LHCN-M2 (cell line): ENCODE measurements at regions not wholly inside any gene's neighbourhood (a gene's known extent, or its start where the extent isn't known, plus 50 kb on each side); places are given as distances from the start of the nearest gene placed in this dataset.

ENCODE experiments used
- DNase-seq: peaks from one replicate; pipeline ENCODE4 v3.0.0-alpha.2; 2012; ENCODE audit warnings: low read depth

- no peak for DNase-seq
These were observed 411.9 kb upstream of the SHH start for GRCh38 chr7:156223935-156224832.

- no peak for DNase-seq
These were observed 410.3 kb upstream of the SHH start for GRCh38 chr7:156222611-156223010.

DNA sequence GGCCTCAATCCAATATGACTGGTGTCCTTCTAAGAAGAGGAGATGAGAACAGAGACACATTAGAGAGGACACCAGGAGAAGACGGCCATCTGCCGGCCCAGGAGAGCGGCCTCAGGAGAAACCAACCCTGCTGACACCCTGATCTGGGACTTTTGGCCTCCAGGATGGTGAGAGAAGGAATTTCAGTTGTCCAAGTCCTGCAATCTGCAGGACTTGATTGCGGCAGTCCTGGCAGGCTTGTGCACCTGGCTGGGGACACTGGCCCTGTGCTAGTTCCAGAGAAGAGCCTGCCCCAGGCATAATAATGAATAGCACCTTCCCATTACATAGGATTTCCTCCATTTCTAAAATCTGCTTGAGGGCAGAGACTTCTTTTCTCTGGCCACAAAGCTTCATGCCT, 409.9 kb upstream of the SHH start:
- no peak for DNase-seq

GRCh38 chr7:156220701-156221100, 408.4 kb upstream of the SHH start:
- no peak for DNase-seq

DNA sequence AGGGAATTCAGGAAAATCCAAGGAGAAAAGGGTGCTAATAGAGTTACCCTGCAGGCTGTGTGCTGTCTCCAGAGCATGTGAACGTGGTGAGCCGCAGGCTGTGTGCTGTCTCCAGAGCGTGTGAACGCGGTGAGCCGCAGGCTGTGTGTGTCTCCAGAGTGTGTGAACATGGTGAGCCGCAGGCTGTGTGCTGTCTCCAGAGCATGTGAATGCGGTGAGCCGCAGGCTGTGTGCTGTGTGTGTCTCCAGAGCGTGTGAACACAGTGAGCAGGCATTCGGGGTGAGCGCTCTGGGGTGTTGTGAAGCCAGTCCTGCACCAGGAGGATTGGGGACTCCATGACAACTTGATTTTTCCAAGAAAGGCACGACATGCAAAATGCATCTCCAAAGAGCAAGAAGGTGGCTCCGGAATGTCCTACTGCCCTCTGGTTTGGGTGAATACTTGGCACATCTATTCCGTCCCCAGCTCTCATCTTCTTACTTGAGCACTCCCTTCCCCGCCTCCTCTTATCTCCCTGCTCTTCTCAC, 407.9 kb upstream of the SHH start:
- DNase-seq = no peak

DNA sequence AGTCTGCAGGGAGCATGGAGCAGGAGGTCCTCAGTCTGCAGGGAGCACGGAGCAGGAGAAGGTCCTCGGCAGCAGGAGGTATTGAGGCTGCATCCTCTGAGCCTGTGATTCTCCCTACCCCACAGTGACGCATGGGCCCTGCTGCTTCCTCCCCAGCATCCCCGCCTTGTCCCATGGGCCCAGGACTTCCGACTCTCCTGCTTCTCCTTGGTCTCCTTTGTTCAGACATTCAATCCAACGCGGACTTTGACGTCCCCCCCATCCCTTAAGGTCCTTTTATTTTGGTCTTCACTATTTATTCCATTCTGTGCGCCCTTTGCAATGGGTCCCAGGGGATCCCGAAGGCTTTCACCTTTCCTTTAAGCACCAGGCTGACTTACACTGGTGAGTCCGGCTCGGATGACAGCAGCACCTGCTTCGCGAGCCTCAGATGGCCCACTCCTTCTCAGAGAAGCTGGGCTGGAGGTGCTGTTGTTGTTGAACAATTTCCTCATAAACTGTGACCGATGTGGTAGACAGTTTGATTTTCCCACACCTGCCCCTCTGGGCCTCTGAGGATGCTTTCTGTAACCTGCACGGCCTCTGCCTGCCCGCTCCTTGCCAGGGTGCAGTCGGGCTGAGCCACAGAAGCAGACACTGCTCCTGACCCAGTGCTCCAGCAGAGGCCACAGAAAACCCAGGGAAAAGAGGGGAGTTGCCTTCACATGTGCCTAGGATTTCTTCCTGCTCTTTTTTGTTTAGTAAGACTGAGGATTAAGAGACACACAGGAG, 407.2 kb upstream of the SHH start:
- DNase-seq = no peak

DNA sequence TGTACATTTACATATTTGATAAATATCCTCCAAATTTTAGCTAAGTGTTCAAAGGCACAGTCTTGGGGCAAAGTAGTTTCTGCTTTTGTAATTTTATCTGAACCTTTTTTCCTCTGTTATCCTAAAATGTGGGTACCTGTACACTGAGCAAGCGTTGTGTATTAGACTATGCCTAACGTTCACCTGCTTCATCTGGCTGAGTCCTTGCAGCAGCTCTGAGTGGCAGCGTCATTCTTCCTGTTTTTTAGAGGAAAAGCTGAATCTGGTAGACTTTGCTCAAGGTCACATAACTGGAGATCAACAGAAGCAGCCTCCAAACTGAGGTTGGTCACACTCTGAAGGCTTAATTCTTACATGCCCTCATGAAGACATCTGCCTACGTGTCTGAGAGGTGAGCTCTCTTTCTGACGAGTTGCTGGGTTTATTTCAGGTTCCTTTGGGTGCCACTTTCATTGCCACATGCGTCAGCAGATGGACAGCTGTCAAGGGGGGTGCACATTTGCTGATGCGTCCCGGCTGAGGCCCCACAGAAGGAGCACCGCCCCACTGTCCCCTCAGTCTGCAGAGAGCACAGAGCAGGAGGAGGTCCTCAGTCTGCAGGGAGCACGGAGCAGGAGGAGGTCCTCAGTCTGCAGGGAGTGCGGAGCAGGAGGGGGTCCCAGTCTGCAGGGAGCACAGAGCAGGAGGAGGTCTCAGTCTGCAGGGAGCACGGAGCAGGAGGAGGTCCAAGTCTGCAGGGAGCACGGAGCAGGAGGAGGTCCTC, 406.5 kb upstream of the SHH start:
- DNase-seq = no peak

- DNase-seq = no peak
These were observed 405.5 kb upstream of the SHH start for GRCh38 chr7:156217803-156218202.

- no peak for DNase-seq
These were observed 396.8 kb upstream of the SHH start for GRCh38 chr7:156209087-156209486.

DNA sequence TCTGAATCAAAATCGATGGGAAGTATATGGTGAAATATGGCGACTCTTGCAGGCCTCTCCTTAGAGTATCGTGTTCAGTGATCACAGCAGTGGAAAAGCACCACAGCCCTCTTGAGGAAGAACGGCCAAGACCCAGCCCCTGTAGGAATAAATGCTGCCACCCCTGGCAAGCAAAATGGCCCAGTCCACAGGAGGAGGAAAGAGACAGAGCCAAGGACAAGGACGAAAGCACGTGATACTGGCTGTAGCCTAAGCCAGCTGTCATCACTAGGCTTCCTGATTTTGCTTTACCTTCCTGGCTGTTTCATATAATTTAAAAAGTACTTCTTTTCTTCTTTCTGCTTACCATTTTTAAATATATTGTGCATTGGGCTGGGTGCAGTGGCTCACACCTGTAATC, 395.0 kb upstream of the SHH start:
- no peak for DNase-seq

DNA sequence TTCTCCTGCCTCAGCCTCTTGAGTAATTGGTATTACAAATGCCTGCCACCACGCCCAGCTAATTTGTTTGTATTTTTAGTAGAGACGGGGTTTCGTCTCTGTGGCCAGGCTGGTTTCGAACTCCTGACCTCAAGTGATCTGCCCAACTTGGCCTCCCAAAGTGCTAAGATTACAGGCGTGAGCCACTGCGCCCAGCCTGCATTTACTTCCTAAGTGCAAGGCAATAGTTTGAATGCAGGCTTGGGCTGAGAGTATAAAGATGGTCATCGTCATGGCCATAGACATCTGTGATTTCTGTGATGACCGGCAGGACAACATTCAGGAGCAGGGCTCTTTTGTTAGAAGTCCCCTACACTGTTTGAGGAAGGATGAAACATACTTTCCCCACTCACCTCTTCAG, 393.9 kb upstream of the SHH start:
- no peak for DNase-seq

GRCh38 chr7:156204820-156205219, 392.6 kb upstream of the SHH start:
- DNase-seq = no peak

- no peak for DNase-seq
These were observed 391.7 kb upstream of the SHH start for GRCh38 chr7:156203923-156204322.

GRCh38 chr7:156198277-156198676, 386.0 kb upstream of the SHH start:
- no peak for DNase-seq

DNA sequence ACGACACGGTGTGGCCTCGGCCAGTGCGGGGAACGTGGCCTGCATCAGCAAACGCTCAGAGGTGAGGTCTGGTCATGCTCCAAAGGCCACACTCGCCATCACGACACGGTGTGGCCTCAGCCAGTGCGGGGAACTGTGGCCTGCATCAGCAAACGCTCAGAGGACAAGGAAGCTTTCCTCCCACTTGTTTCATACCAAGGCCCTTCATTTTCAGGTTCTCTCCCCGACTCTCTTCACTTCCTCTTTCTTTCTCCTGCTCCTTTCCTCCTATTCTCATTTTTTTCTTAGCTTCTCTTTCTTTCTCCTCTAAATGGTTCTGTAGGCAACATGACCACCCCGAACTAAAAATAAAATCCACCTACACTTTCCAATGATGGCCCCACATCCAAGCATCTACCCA, 384.4 kb upstream of the SHH start:
- no peak for DNase-seq

- DNase-seq = no peak
These were observed 383.0 kb upstream of the SHH start for GRCh38 chr7:156195276-156195675.

GRCh38 chr7:156194813-156195212, 382.6 kb upstream of the SHH start:
- DNase-seq = no peak

DNA sequence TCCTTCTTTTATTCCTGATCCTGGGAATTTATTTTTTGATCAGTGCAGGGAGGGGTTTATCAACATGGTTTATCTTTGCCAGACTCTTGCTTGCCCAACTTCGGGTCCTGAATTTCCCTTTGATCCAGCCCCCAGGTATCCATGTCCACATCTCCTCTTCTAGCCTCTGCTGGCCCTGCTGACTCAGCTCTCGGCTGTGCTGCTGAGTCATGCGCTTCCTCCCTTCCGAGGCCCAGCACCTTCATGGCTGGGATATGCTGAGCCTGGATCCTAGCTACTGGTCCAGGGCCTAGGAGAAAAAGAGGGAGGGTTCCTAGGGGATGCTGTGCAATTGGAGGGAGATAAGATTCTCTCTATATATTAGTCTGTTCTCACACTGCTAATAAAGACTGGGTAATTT, 380.7 kb upstream of the SHH start:
- DNase-seq = no peak

GRCh38 chr7:156191090-156191489, 378.8 kb upstream of the SHH start:
- no peak for DNase-seq

DNA sequence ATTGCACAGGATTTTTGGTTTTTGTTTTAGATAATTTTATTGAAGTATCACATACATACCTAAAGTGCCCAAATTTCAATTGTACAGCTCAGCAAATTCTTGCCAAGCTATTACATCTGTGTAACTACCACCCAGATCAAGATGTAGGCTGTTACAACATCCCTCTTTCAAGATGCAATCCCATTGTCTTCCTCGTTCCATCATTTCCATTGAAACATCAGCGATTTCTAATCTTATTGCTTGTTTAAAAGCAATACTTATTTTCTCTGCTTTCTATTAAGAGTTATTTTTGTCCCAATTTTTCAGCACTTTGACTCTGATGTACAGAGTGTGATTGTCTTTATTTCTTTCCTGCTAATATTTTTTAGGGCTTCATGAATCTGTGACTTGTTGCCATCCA, 372.8 kb upstream of the SHH start:
- DNase-seq = no peak

- no peak for DNase-seq
These were observed 371.9 kb upstream of the SHH start for GRCh38 chr7:156184164-156184563.
